GM19452 (cell line): ENCODE measurements at regions not wholly inside any gene's neighbourhood (a gene's known extent, or its start where the extent isn't known, plus 50 kb on each side); places are given as distances from the start of the nearest gene placed in this dataset.

Experiments
- ATAC-seq: cut with Tn5 transposase; IDR thresholded peaks from one replicate; pipeline ENCODE4 v1.9.1; 2021; ENCODE audit not compliant: unreplicated experiment

DNA sequence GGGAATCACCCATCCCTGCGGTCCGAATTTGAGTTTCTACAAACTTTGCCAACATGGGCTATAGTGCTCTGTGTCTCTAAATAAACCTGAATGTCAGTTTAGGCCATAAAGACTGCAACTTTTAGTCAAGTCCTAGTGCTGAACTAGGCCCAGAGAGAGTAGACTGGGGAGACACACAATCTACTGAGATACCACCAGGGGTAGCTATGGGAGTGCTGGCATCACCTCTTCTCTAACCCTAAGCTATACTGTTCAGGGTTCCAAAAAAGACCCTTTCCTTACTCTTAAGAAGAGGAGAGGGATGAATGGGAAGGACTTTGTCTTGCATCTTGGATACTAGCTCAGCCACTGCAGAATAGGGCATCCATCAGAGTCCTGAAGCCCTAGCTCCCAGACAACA, 866.7 kb upstream of the PRMT6 start:
- no peak for ATAC-seq

- no peak for ATAC-seq
These were observed 862.3 kb upstream of the PRMT6 start for GRCh38 chr1:106194206-106194605.

GRCh38 chr1:106200711-106201110, 855.8 kb upstream of the PRMT6 start:
- no peak for ATAC-seq

GRCh38 chr1:106207185-106207584, 849.3 kb upstream of the PRMT6 start:
- no peak for ATAC-seq

- ATAC-seq = no peak
These were observed 838.7 kb upstream of the PRMT6 start for GRCh38 chr1:106217765-106218164.

GRCh38 chr1:106222403-106222802, 834.1 kb upstream of the PRMT6 start:
- no peak for ATAC-seq

- no peak for ATAC-seq
These were observed 833.3 kb upstream of the PRMT6 start for GRCh38 chr1:106223213-106223612.

- ATAC-seq = no peak
These were observed 832.0 kb upstream of the PRMT6 start for GRCh38 chr1:106224426-106224825.

GRCh38 chr1:106225403-106225802, 831.1 kb upstream of the PRMT6 start:
- ATAC-seq = no peak

GRCh38 chr1:106226550-106226949, 829.9 kb upstream of the PRMT6 start:
- ATAC-seq = no peak

- no peak for ATAC-seq
These were observed 824.3 kb upstream of the PRMT6 start for GRCh38 chr1:106232128-106232527.

- no peak for ATAC-seq
These were observed 823.0 kb upstream of the PRMT6 start for GRCh38 chr1:106233511-106233910.

GRCh38 chr1:106249365-106249764, 807.1 kb upstream of the PRMT6 start:
- no peak for ATAC-seq

DNA sequence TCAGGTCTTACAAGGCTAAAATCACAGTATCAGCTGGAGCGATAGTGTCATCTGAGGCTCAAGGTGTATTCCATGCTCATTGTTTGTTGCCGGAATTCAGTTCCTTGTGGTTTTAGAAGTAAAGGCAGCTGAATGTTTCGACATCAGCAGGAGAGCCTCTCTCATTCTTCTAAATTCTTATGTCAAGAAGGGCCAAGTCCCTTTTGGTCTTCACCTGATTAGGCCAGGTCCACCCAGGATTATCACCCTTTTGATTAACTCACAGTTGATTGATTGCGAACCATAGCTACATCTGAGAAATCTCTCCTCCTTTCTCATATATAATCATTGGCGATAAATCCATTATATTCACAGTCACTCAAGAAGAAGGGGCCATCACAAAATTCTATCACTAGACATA, 806.7 kb upstream of the PRMT6 start:
- ATAC-seq = no peak

DNA sequence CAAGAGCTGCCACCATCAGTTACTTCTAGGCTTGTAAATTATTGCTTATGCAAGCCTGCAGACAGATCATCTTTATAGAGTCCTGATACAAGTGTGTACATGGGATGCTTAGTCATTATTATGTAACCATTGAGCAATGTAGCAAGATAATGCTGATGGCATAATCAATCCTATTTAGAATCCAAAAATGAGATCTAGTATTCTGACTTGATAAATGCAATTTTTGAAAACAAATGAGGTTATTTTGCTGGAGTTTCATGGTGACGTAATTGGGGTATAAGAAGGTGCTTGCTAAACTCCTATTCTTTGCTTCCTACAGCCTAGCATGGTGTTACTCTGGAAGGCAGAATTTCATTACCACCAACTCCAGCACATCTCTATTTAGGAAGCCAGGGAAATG, 801.7 kb upstream of the PRMT6 start:
- ATAC-seq = no peak

GRCh38 chr1:106266786-106267185, 789.7 kb upstream of the PRMT6 start:
- no peak for ATAC-seq

- ATAC-seq = no peak
These were observed 788.4 kb upstream of the PRMT6 start for GRCh38 chr1:106268070-106268469.

GRCh38 chr1:106276871-106277270, 779.6 kb upstream of the PRMT6 start:
- ATAC-seq = no peak

DNA sequence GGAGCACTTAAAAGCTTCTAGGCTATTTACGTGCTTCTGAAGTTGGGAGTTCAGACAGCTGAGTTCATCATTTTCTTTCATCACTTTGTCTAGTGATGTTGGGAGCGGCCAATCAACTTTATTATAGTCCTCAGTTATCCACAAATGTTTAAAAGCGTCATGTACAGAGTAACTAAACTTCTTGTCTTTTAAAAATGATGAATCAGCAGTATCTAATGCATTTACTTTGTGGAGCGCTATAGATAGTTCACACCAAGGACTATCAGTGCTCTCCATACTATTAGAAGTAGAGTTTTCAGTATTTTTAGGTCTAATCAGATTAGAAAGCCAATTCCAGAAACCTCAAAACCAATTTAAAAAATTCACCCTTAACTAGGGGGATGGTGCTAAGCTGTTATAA, 778.7 kb upstream of the PRMT6 start:
- ATAC-seq = no peak

DNA sequence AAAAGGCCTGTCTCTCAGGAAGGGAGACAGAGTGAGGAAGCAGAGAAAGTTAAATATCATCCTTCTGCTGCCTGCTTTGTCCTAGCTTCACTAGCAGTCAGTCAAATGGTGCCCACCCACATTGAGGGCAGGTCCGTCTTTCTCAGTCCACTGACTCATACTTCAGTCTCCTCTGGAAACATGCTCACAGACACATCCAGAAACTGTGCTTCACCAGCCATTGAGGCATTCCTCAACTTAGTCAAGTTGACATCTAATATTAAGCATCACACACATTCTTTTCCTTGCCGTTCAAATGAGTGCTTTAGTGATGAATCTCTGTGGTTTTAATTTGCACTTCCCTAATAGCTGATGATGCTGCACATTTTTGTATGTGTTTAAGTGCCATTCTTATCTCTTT, 777.8 kb upstream of the PRMT6 start:
- ATAC-seq = no peak

- ATAC-seq = no peak
These were observed 767.1 kb upstream of the PRMT6 start for GRCh38 chr1:106289265-106289928.

GRCh38 chr1:106290805-106291501, 765.5 kb upstream of the PRMT6 start:
- ATAC-seq = no peak

GRCh38 chr1:106292130-106292529, 764.3 kb upstream of the PRMT6 start:
- no peak for ATAC-seq
